K562 (cell line): ENCODE measurements at regions not wholly inside any gene's neighbourhood (a gene's known extent, or its start where the extent isn't known, plus 50 kb on each side); places are given as distances from the start of the nearest gene placed in this dataset.

ENCODE experiments used
- ATAC-seq: fragments of 200-7000 bp; cut with Tn5 transposase; 3 replicates; pipeline ENCODE4 v1.9.1; 2020; ENCODE audit warnings: moderate library complexity
- BruUV-seq: library from RNA; stranded (reverse); fragments of 400-500 nt; replicated peaks from 2 replicates; lab custom pipeline; 2021; lab: Mats Ljungman, UMichigan
- CTCF ChIA-PET: fragments of 300-600 bp; formaldehyde crosslinking; extraction: SDS; loops from one replicate; lab custom pipeline; 2021; ENCODE audit warnings: low intra/inter-chr PET ratio; lab: Yijun Ruan, JAX
- POLR2A ChIA-PET: fragments of 300-600, 350-650 bp; sonication (Branson Sonifier 250); formaldehyde crosslinking; extraction: SDS; loops from one replicate; lab custom pipeline; 2021; ENCODE audit warnings: antibody characterized with exemption, inconsistent platforms; lab: Yijun Ruan, JAX
- DNase-seq, 4 experiments: peaks; one replicate each; pipeline versions ENCODE4 v3.0.0 to v3.0.0-alpha.2; 2011 to 2018; ENCODE audit warnings: low spot score in 3 of 4, mixed read lengths in 3 of 4; ENCODE audit errors: extremely low read depth in 1 of 4
- FAIRE-seq: peaks from 2 replicates; lab custom pipeline; 2011; peaks lifted over from hg19 to GRCh38; lab: Jason Lieb, UNC
- H2AFZ ChIP-seq: 2 replicates; pipeline ENCODE4 v1.6.0; 2011; ENCODE audit warnings: low read depth, low read length, control low read depth, inconsistent platforms
- H3K27ac ChIP-seq: fragments of 200-600 bp; 3 replicates; pipeline ENCODE4 v1.8.0; 2011; ENCODE audit warnings: low read depth, mild to moderate bottlenecking, control low read depth, inconsistent platforms, low read length, moderate library complexity, mixed read lengths; ENCODE audit errors: extremely low read depth
- H3K27me3 ChIP-seq, 2 experiments: fragments of 300-600 bp in 1 of 2; 2 replicates in 1 of 2; 3 replicates in 1 of 2; pipeline versions ENCODE4 v1.6.0 to v1.8.0; 2011; ENCODE audit warnings: inconsistent platforms in 2 of 2, low read length in 2 of 2, mild to moderate bottlenecking in 1 of 2, mixed read lengths in 1 of 2, moderate library complexity in 1 of 2; ENCODE audit not compliant: control insufficient read depth in 2 of 2, insufficient read depth in 2 of 2
- H3K36me3 ChIP-seq: fragments of 300-600 bp; 3 replicates; pipeline ENCODE4 v1.8.0; 2011; ENCODE audit warnings: mild to moderate bottlenecking, low read length, inconsistent platforms; ENCODE audit not compliant: control insufficient read depth, insufficient read depth
- H3K4me1 ChIP-seq, 2 experiments: fragments of 200-600 bp in 1 of 2; replicated peaks in 1 of 2; 2 replicates in 1 of 2; 3 replicates in 1 of 2; pipeline versions ENCODE4 v1.5.1 to v1.8.0; 2011; ENCODE audit warnings: inconsistent platforms in 2 of 2, low read length in 2 of 2, mild to moderate bottlenecking in 1 of 2, mixed read lengths in 1 of 2, moderate library complexity in 1 of 2; ENCODE audit not compliant: control insufficient read depth in 2 of 2, insufficient read depth in 2 of 2
- H3K4me2 ChIP-seq: 2 replicates; pipeline ENCODE4 v1.6.1; 2011; ENCODE audit warnings: low read length, control low read depth, inconsistent platforms, mixed read lengths; ENCODE audit not compliant: insufficient read depth
- H3K4me3 ChIP-seq: fragments of 200-600 bp; sonication (generic), shearing (Covaris generic); 2 replicates; pipeline ENCODE4 v1.5.1; 2016; ENCODE audit warnings: control low read depth, inconsistent platforms
- H3K79me2 ChIP-seq: fragments of 200-600 bp; 3 replicates; pipeline ENCODE4 v1.8.0; 2011; ENCODE audit warnings: low read length, inconsistent platforms; ENCODE audit not compliant: control insufficient read depth, insufficient read depth
- H3K9ac ChIP-seq, 2 experiments: 2 replicates each; pipeline versions ENCODE4 v1.6.0 to v1.6.1; 2011; ENCODE audit warnings: low read depth in 2 of 2, low read length in 2 of 2, control low read depth in 1 of 2, inconsistent platforms in 1 of 2, mild to moderate bottlenecking in 1 of 2, mixed read lengths in 1 of 2; ENCODE audit not compliant: insufficient read depth in 1 of 2
- H3K9me1 ChIP-seq: one replicate; pipeline ENCODE4 v1.6.0; 2011; ENCODE audit warnings: inconsistent platforms, mild to moderate bottlenecking, low read length, moderate library complexity; ENCODE audit not compliant: control insufficient read depth, insufficient read depth
- H3K9me3 ChIP-seq: replicated peaks from 2 replicates; pipeline ENCODE4 v1.5.1; 2011; ENCODE audit warnings: low read depth, low read length, inconsistent platforms; ENCODE audit not compliant: control insufficient read depth, insufficient read depth
- H4K20me1 ChIP-seq: replicated peaks from 2 replicates; pipeline ENCODE4 v1.6.1; 2011; ENCODE audit warnings: low read length, inconsistent platforms, mixed read lengths; ENCODE audit not compliant: control insufficient read depth, insufficient read depth
- NR2C1 ChIP-seq, 2 experiments: fragments of 450-650 bp; IDR thresholded peaks; 2 replicates each; pipeline ENCODE4 v1.6.1; 2017; ENCODE audit warnings: mild to moderate bottlenecking in 2 of 2, antibody characterized with exemption in 1 of 2, inconsistent platforms in 1 of 2, missing compliant biosample characterization in 1 of 2, missing genetic modification characterization in 1 of 2
- TAF1 ChIP-seq: IDR thresholded peaks from 2 replicates; pipeline ENCODE4 v1.6.1; 2011; ENCODE audit warnings: mild to moderate bottlenecking, low read length, moderate library complexity; ENCODE audit not compliant: insufficient read depth, control insufficient read depth, severe bottlenecking; ENCODE audit errors: extremely low read depth
- ZNF239 ChIP-seq: fragments of 250-450 bp; sonication (Bioruptor Pico); IDR thresholded peaks from 2 replicates; pipeline ENCODE4 v1.4.0; 2020; ENCODE audit warnings: mild to moderate bottlenecking
- WGBS: fragments of 100-300 bp; shearing (Covaris generic); methylation state at CpG from one replicate; pipeline ENCODE4 v1.1.6; 2016; ENCODE audit warnings: low coverage, mixed read lengths; ENCODE audit not compliant: insufficient coverage; ENCODE audit errors: missing lambda C conversion rate; 5-methylcytosine and 5-hydroxymethylcytosine counted together
- in situ Hi-C: fragments of 300-500 bp; cut with MboI; formaldehyde crosslinking; loops from 4 replicates; pipeline ENCODE4 v1.15.0; 2018; ENCODE audit warnings: inconsistent platforms, mixed read lengths
- intact Hi-C: fragments of 100-400 bp; cut with micrococcal nuclease; formaldehyde crosslinking; loops from 2 replicates; pipeline ENCODE4 v1.14.2; 2022
- TF ChIP-seq, protein P1 (sequence below): fragments of 450-650 bp; IDR thresholded peaks from 2 replicates; pipeline ENCODE4 v1.7.1; 2018; ENCODE audit warnings: mild to moderate bottlenecking, low read depth; ENCODE audit not compliant: partially characterized antibody

DNA sequence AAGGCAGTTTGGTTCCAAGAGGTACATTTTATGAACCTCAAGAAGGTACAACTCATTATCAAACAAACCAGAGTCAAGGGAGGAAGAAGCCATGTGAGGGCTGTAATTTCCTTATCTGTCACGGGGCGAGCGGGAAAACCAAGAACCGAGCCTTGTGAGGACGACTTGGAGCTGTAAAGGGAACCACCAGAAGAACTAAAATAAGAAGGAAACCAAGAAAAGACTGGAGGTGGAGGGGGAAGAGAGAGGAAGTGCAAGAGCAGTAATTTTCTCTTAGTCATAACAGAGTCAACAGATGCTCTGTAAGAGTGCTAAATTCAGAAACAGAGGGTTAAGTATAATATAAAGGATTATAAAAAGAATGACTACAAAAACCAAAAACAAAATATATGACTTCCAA lies 127.1 kb downstream of the DIRAS2 start:
- H3K9me1 ChIP-seq: no peaks in the 10 kb centered on the region
- no peaks in the 10 kb centered on the region for H3K27me3 ChIP-seq
- ChIA-PET POLR2A (interaction anchor here (0.6 kb wide), 1 partner anchor 12 kb away, joined by 3 read pairs; no protein-coding TSS in a partner anchor), CTCF (no interaction called here)
- H3K4me3 ChIP-seq: no peak overlapping the region
- no peak overlapping the region for H3K27ac ChIP-seq
- H3K79me2 ChIP-seq: no peaks in the 10 kb centered on the region
- intact Hi-C loops: no loop called here
- ATAC-seq: no peak
- no TSS peak for BruUV-seq
- H4K20me1 ChIP-seq: no peaks in the 10 kb centered on the region
- no peak overlapping the region for H3K9ac ChIP-seq
- TF ChIP-seq, protein P1, sequence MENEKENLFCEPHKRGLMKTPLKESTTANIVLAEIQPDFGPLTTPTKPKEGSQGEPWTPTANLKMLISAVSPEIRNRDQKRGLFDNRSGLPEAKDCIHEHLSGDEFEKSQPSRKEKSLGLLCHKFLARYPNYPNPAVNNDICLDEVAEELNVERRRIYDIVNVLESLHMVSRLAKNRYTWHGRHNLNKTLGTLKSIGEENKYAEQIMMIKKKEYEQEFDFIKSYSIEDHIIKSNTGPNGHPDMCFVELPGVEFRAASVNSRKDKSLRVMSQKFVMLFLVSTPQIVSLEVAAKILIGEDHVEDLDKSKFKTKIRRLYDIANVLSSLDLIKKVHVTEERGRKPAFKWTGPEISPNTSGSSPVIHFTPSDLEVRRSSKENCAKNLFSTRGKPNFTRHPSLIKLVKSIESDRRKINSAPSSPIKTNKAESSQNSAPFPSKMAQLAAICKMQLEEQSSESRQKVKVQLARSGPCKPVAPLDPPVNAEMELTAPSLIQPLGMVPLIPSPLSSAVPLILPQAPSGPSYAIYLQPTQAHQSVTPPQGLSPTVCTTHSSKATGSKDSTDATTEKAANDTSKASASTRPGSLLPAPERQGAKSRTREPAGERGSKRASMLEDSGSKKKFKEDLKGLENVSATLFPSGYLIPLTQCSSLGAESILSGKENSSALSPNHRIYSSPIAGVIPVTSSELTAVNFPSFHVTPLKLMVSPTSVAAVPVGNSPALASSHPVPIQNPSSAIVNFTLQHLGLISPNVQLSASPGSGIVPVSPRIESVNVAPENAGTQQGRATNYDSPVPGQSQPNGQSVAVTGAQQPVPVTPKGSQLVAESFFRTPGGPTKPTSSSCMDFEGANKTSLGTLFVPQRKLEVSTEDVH: no peak
- TF ChIP-seq TAF1: no peak
- TF ChIP-seq ZNF239 (CRISPR knock-in tag): no peak
- TF ChIP-seq NR2C1 (IDR thresholded peaks at IDR 0.05): no peak
- no peak for TF ChIP-seq NR2C1 (tag; IDR thresholded peaks at IDR 0.05)
- no peaks in the 10 kb centered on the region for H3K9me3 ChIP-seq
- WGBS: 0% methylated on average over 5 of the region's 5 CpGs
- in situ Hi-C loops: no loop called here
- H3K36me3 ChIP-seq: no peaks in the 10 kb centered on the region
- H3K4me1 ChIP-seq: no peaks in the 10 kb centered on the region
- no peak for FAIRE-seq
- no peak overlapping the region for H3K4me2 ChIP-seq
- no peak for DNase-seq
- H2AFZ ChIP-seq: no peak overlapping the region
